GM18858 (cell line): ENCODE measurements at regions not wholly inside any gene's neighbourhood (a gene's known extent, or its start where the extent isn't known, plus 50 kb on each side); places are given as distances from the start of the nearest gene placed in this dataset.
"Not testable (repeated sequence)": the region's sequence is repeated elsewhere in the genome, so short reads cannot be mapped to it uniquely, and the experiment has no call there.

ENCODE experiments used
- ATAC-seq: cut with Tn5 transposase; IDR thresholded peaks from one replicate; pipeline ENCODE4 v1.9.1; 2021; ENCODE audit not compliant: unreplicated experiment

DNA sequence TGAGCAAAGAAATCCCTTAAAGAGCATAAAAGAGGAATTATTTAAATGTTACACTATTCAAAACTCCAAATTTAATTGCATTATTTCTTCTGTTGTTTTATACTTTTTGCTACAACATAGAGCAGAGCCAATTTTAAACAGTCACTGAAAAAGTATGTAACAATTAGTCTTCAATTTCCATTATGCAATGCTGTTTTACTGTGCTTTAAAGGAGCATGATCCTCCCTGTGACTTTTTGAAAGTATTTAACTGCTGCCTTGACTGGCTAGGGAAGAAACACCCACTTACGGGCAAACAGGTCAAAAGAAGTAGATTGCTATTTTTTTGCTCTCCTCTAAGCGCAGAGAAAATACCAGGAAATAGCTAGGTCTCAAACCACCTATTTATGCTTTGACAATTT is 217.4 kb upstream of the GCFC2 start:
- ATAC-seq: no peak

- ATAC-seq: no peak
Measured at GRCh38 chr2:75925331-75926024, 214.8 kb upstream of the GCFC2 start.

GRCh38 chr2:75922191-75922590 is 211.5 kb upstream of the GCFC2 start:
- no peak for ATAC-seq

DNA sequence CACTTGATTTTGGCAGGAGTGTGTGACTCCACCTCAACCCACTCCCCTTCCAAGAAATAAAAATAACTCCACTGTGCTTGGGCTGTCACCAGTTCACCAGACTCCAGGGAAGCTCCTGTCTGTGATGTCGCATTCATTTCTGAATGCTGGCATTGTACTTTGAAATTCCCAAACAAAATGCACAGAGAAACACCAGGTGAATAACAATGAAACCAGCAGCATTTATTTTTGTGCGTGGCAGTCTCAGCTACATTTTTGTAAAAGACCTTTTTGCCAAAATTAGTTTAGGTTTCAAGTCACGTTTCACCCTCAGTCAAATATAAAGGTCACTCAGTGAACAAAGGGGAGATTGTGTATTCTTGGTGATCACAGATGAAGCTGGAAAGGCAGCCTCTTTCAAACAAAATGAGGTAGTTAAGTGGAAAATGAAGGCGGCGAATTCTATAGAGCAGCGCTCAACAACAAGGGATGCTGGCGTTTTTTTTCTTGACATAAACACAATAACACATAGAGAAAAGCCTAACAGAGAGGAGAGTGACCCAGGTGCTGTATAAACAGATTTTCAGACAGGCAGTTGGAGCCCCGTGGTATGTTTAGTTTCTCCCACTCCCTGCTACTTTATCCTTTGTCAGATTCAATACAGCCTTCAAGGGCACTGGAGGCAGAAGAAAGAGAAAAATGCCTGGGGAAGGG is 210.3 kb upstream of the GCFC2 start:
- no peak for ATAC-seq

GRCh38 chr2:75915851-75916634 is 205.3 kb upstream of the GCFC2 start:
- ATAC-seq: no peak

DNA sequence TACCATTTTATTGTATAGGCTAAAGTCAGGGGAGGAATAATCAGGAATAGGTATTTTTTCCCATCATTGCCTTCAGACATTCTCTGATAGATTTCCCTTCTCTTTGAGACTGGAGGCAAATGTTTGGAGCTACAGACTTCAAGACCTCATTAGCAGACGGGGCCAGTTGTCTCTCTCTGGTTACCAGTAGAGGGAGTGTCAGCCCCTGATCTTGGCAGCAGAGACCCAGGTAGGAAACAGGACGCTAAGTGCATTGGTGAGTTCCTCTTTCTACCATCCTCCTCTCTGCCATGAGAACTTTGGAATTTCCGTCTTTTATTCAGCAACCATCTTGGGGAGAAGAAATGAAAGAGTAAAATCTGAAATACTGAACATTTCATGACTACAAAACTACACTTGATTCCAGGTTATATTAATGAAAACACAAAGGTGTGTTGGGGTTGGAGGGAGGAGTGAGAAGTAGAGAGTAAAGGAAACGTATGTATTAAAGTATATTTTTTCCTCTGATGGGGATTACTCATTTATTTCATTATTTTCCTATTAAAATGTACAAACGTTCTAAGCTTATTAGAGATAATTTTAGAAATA is 186.2 kb upstream of the GCFC2 start:
- ATAC-seq: peak; percentile 60

DNA sequence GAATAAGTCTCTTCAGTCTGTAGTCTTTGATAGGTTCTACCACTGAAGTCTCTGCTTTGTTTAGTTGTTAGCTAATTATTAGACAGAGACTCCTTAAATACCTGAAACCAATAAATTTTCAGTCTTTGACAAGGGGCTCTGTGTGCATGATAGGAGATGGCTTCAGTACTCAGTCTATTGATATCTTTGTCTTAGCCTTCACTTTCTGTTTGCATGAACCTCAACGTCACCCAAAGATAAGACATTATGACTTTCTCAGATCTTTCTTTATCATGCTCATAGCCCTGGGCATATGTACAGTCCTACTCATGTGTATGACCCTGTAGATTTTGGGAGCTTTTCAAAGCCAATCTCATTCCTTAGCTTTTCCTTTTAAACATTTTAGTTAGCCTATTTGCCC is 183.5 kb upstream of the GCFC2 start:
- ATAC-seq: peak; percentile 78

- peak; percentile 27 for ATAC-seq
Measured at GRCh38 chr2:75892490-75892889, 181.8 kb upstream of the GCFC2 start.

GRCh38 chr2:75882530-75882929 is 171.8 kb upstream of the GCFC2 start:
- ATAC-seq: no peak

DNA sequence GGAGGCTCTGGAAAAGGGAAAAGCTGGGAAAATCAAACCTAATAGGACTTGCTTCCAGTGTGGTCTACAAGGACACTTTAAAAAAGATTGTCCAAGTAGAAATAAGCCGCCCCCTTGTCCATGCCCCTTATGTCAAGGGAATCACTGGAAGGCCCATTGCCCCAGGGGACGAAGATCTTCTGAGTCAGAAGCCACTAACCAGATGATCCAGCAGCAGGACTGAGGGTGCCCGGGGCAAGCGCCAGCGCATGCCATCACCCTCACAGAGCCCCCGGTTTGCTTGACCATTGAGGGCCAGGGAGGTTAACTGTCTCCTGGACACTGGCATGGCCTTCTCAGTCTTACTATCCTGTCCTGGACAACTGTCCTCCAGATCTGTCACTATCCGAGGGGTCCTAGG is 164.9 kb upstream of the GCFC2 start:
- not testable (repeated sequence) for ATAC-seq

- not testable (repeated sequence) for ATAC-seq
Measured at GRCh38 chr2:75871762-75872614, 161.3 kb upstream of the GCFC2 start.

DNA sequence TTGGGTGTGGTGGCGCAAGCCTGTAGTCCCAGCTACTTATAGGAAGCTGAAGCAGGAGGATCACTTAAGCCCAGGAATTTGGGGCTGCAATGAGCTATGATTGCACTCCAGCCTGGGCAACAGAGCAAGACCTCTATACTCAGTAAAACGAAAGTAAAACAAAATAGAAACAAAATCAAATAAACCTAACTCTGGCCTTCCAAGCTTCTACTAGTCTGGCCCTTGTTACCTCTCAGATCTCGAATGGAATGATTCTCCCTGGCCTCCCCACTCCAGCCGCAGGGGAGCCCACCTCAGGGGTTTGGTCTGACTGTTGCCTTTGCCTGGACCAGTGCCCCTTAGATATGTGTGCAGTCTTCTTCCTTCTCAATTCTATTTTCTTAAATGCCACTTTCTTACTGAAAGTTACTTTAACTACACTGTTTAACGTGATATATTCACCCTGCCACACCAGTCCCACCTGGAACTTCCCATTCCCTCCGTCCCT is 160.0 kb upstream of the GCFC2 start:
- ATAC-seq: peak; percentile 84

DNA sequence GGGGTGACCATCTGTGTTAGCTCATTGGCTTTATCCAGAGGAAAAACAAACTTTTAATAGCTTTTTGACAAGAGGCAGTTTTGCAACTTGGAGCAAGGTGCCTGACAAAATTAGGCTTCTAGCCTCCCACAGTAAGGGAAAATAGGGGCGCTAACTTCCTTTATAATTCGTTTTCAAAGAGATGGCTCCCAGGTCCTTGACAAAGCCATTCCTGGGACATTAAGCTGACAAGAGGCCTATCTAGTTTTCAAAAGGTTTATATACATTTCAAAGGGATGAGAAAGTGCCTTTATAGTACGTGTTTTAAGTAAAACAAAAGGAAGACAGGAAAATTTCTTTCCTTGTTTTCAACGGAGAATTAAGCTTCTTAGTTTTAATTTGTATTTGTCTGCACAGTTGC is 159.4 kb upstream of the GCFC2 start:
- ATAC-seq: no peak

GRCh38 chr2:75865702-75866101 is 155.0 kb upstream of the GCFC2 start:
- ATAC-seq: no peak

DNA sequence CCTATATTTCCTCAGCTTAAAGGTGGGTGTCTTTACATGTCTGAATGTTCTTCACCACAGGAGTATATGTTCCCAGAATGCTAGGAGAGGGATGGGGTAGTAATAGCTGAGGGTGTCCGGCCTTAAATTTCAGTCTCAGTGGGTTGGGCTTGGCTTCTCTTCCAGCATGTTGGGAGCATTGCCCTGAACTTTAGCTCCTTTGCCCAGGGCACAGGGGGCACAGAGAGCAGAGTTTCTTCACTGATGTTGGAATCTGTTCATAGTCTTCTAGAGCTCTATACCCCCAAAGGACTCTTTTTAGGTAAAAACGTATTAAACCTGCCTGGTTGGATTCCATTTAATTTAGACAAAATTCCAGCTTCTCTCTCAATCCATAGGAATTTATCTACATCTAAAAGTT is 154.4 kb upstream of the GCFC2 start:
- no peak for ATAC-seq

DNA sequence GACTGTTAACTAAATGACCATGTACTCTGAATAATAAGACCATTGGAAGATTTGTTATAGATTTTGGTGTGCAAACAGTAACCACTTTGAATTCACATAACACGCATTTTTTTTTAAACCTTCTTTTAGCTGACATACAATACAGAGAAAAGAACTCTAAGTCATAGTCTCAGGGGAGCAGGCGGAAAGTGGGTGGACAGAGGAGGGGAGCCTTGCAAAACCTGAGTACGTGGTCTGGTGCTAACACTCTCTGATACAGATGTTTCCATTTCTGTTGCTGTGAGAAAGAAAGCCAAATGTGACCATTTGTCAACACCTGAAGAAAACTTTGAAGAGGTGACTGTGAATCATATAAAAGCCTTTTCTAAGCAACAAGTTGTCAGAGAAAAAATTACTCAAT is 151.8 kb upstream of the GCFC2 start:
- no peak for ATAC-seq

GRCh38 chr2:75853436-75853835 is 142.7 kb upstream of the GCFC2 start:
- no peak for ATAC-seq

DNA sequence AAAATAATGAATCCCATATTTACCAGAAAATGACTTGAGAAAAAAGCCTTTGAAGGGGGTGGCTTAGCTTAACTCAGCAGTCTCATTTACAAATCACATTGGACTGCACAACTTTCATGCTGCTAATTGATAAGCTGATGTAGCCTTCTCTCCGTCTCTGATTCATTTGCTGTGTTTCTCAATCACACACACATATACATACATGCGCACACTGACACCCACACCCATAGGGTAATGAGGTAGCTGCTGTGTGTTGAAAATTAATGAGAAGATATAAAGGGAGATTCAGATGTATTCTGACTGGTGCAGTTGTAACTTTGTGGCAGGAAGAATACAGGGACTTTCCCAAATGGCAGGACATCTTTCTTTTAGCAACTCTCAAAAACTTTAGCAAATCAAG is 141.9 kb upstream of the GCFC2 start:
- ATAC-seq: no peak

GRCh38 chr2:75846683-75847190 is 136.0 kb upstream of the GCFC2 start:
- ATAC-seq: no peak

GRCh38 chr2:75844651-75845050 is 133.9 kb upstream of the GCFC2 start:
- ATAC-seq: peak; percentile 84
